ENCODE measurements at regions not wholly inside any gene's neighbourhood (a gene's known extent, or its start where the extent isn't known, plus 50 kb on each side); places are given as distances from the start of the nearest gene placed in this dataset.
A peak's percentile ranks its signal among the peaks of the same experiment; 100 is the strongest.

GRCh38 chr7:16268821-16269768, 152.2 kb downstream of the CRPPA start (continued):
- TF ChIP-seq ZNF644 (tag; IDR thresholded peaks at IDR 0.05; ENCODE audit: low read depth) (peak; percentile 97), HMG20B (CRISPR knock-in tag; IDR thresholded peaks at IDR 0.05) (no peak), CREB3 (tag; conservative IDR thresholded peaks at IDR 0.05; ENCODE audit: low read depth) (peak; percentile 20), ADNP (tag; IDR thresholded peaks at IDR 0.05) (peak; percentile 70), FIP1L1 (IDR thresholded peaks at IDR 0.05; ENCODE audit: low read depth, low read length, poor library complexity, severe bottlenecking) (no peak), ILF3 (IDR thresholded peaks at IDR 0.05; ENCODE audit: borderline replicate concordance) (peak; percentile 76), BCOR (IDR thresholded peaks at IDR 0.05) (peak; percentile 90), EP400 (IDR thresholded peaks at IDR 0.05) (peak; percentile 75), HDAC2 (IDR thresholded peaks at IDR 0.05) (peak; percentile 99), PURB (CRISPR knock-in tag; IDR thresholded peaks at IDR 0.05; ENCODE audit: low read depth) (no peak), TSHZ1 (CRISPR knock-in tag; IDR thresholded peaks at IDR 0.05) (no peak), ZMIZ1 (IDR thresholded peaks at IDR 0.05; ENCODE audit: low read depth in 2 of 2, low read length in 2 of 2) (peak in 1 of 2 experiments; percentile 99; a peak in 2 of 4 replicates), MAZ (CRISPR knock-in tag; conservative IDR thresholded peaks at IDR 0.05 in 1 of 2, IDR thresholded peaks at IDR 0.05 in 1 of 2) (peak; percentile 37 to 90; a peak in 3 of 4 replicates), FUS (optimal IDR thresholded peaks at IDR 0.05; ENCODE audit: low read depth, low read length) (no peak), ZNF316 (IDR thresholded peaks at IDR 0.05) (peak; percentile 65; the same call in 1 of the 2 replicates), NCOA2 (IDR thresholded peaks at IDR 0.05; ENCODE audit: partially characterized antibody in 2 of 2) (peak; percentile 95 to 97), SIN3B (IDR thresholded peaks at IDR 0.05; ENCODE audit: low read depth) (no peak)
